CD14-positive monocyte (primary cell): ENCODE measurements at regions not wholly inside any gene's neighbourhood (a gene's known extent, or its start where the extent isn't known, plus 50 kb on each side); places are given as distances from the start of the nearest gene placed in this dataset.

Source experiments
- DNase-seq, 3 donors: peaks; one replicate each; pipeline ENCODE4 v3.0.0-alpha.2; 2011 to 2022
- H2AFZ ChIP-seq: 2 replicates; pipeline ENCODE4 v1.6.0; 2012; ENCODE audit warnings: mild to moderate bottlenecking, low read depth, low read length, inconsistent platforms; ENCODE audit not compliant: insufficient read depth, poor library complexity, severe bottlenecking
- H3K27ac ChIP-seq, 2 donors: 1 replicate in 1 of 2; 2 replicates in 1 of 2; pipeline ENCODE4 v1.5.1; 2012 to 2013; ENCODE audit warnings: low read length in 2 of 2, control low read depth in 1 of 2, inconsistent platforms in 1 of 2, low read depth in 1 of 2, mild to moderate bottlenecking in 1 of 2
- H3K27me3 ChIP-seq, 2 donors: one replicate each; pipeline versions ENCODE4 v1.6.0 to v1.6.1; 2011 to 2013; ENCODE audit warnings: low read length in 2 of 2; ENCODE audit not compliant: control insufficient read depth in 2 of 2, insufficient read depth in 2 of 2
- H3K36me3 ChIP-seq, 2 donors: replicated peaks in 1 of 2; 1 replicate in 1 of 2; 2 replicates in 1 of 2; pipeline versions ENCODE4 v1.5.1 to v1.6.1; 2012 to 2013; ENCODE audit warnings: low read length in 2 of 2, control low read depth in 1 of 2, inconsistent platforms in 1 of 2, mild to moderate bottlenecking in 1 of 2; ENCODE audit not compliant: insufficient read depth in 2 of 2, control insufficient read depth in 1 of 2
- H3K4me1 ChIP-seq, 2 donors: 1 replicate in 1 of 2; 2 replicates in 1 of 2; pipeline versions ENCODE4 v1.5.1 to v1.6.1; 2012 to 2013; ENCODE audit warnings: low read length in 2 of 2, control low read depth in 1 of 2, inconsistent platforms in 1 of 2, mild to moderate bottlenecking in 1 of 2, moderate library complexity in 1 of 2; ENCODE audit not compliant: insufficient read depth in 2 of 2, control insufficient read depth in 1 of 2
- H3K4me2 ChIP-seq: replicated peaks from 2 replicates; pipeline ENCODE3; 2012; ENCODE audit warnings: low read length, moderate library complexity, mild to moderate bottlenecking; ENCODE audit not compliant: poor library complexity, severe bottlenecking; ENCODE audit errors: extremely low read depth
- H3K4me3 ChIP-seq, 3 experiments: fragments of 200-600 bp in 1 of 3; sonication (generic) in 1 of 3; replicated peaks in 1 of 3; 1 replicate in 2 of 3; 2 replicates in 1 of 3; pipeline ENCODE4 v1.5.1; 2011 to 2013; ENCODE audit warnings: low read length in 3 of 3, mild to moderate bottlenecking in 3 of 3, control low read depth in 2 of 3, low read depth in 2 of 3, inconsistent platforms in 1 of 3, moderate library complexity in 1 of 3
- H3K79me2 ChIP-seq: 2 replicates; pipeline ENCODE4 v1.6.0; 2012; ENCODE audit warnings: mild to moderate bottlenecking, control low read depth, inconsistent platforms, low read length, moderate library complexity; ENCODE audit not compliant: insufficient read depth
- H3K9ac ChIP-seq: 2 replicates; pipeline ENCODE4 v1.6.0; 2017; ENCODE audit warnings: low read length, mild to moderate bottlenecking; ENCODE audit not compliant: insufficient read depth, poor library complexity, severe bottlenecking
- H3K9me3 ChIP-seq, 2 donors: replicated peaks in 1 of 2; 1 replicate in 1 of 2; 2 replicates in 1 of 2; pipeline versions ENCODE4 v1.5.1 to v1.6.1; 2012 to 2013; ENCODE audit warnings: low read length in 2 of 2, control low read depth in 1 of 2; ENCODE audit not compliant: control insufficient read depth in 1 of 2, insufficient read depth in 1 of 2
- H4K20me1 ChIP-seq: 2 replicates; pipeline ENCODE4 v1.6.0; 2012; ENCODE audit warnings: mild to moderate bottlenecking, low read length, control low read depth, moderate library complexity; ENCODE audit not compliant: insufficient read depth
- H3K27ac Mint-ChIP-seq, 7 donors: one replicate each; pipeline ENCODE4 v1.8.0; 2020; ENCODE audit warnings: mild to moderate bottlenecking in 7 of 7, mixed read lengths in 7 of 7, moderate library complexity in 6 of 7, inconsistent platforms in 2 of 7
- H3K27me3 Mint-ChIP-seq, 3 donors: one replicate each; pipeline ENCODE4 v1.8.0; 2021 to 2022; ENCODE audit warnings: low read depth in 3 of 3, mild to moderate bottlenecking in 3 of 3, mixed read lengths in 3 of 3, moderate library complexity in 3 of 3, inconsistent platforms in 1 of 3
- H3K36me3 Mint-ChIP-seq, 2 donors: one replicate each; pipeline ENCODE4 v1.8.0; 2020; ENCODE audit warnings: mixed read lengths in 2 of 2, inconsistent platforms in 1 of 2, mild to moderate bottlenecking in 1 of 2
- H3K4me1 Mint-ChIP-seq: one replicate; pipeline ENCODE4 v1.8.0; 2020; ENCODE audit warnings: mild to moderate bottlenecking, mixed read lengths
- H3K4me3 Mint-ChIP-seq, 2 donors: one replicate each; pipeline ENCODE4 v1.8.0; 2020; ENCODE audit warnings: mild to moderate bottlenecking in 2 of 2, mixed read lengths in 2 of 2, moderate library complexity in 1 of 2
- H3K9me3 Mint-ChIP-seq, 7 donors: one replicate each; pipeline ENCODE4 v1.8.0; 2020 to 2022; ENCODE audit warnings: mixed read lengths in 7 of 7, mild to moderate bottlenecking in 6 of 7, moderate library complexity in 6 of 7, inconsistent platforms in 2 of 7
- WGBS: methylation state at CpG from one replicate; pipeline ENCODE4 v1.1.5; 2013; ENCODE audit warnings: missing lambda C conversion rate; ENCODE audit not compliant: insufficient coverage; 5-methylcytosine and 5-hydroxymethylcytosine counted together
- intact Hi-C, 2 donors: fragments of 100-400 bp; cut with micrococcal nuclease; formaldehyde crosslinking; loops; one replicate each; pipeline versions ENCODE4 v1.15.0 to v1.15.1; 2023
- TF ChIP-seq, protein P1 (sequence below): fragments of 200-600 bp; IDR thresholded peaks from one replicate; pipeline ENCODE4 v1.8.0; 2022; ENCODE audit warnings: antibody characterized with exemption, mild to moderate bottlenecking

DNA sequence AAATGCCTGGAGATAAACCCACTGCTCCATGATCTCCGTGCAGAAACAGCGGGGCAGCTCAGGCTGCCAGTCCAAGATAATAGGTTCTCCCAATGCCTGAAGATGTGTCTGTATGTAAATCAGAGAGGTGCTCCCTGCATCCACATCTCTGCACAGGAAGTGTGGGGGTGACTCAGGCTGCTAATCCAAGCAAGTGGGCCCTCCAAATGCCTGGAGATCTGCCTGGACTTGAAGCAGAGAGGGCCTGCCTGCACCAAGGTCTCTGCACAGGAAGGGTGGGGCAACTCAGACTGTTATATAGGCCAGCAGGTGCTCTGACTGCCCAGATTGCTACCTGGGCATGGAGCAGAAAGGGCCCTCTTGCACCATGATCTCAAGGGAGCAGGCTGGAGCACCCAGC, 504.7 kb downstream of the LRFN5 start:
- H3K36me3 Mint-ChIP-seq = no peaks in the 10 kb centered on the region
- intact Hi-C loops = no loop called here
- no peak for DNase-seq
- 90% methylated on average over 2 of the region's 2 CpGs for WGBS
- no peaks in the 10 kb centered on the region for H3K4me1 ChIP-seq
- no peak overlapping the region for H3K4me2 ChIP-seq
- no peak overlapping the region for H3K4me3 ChIP-seq
- no peaks in the 10 kb centered on the region for H3K79me2 ChIP-seq
- H3K27ac Mint-ChIP-seq = no peak overlapping the region
- peaks cover 0 to 20% (median 3%) of the 10 kb centered on the region in 7 donors for H3K9me3 Mint-ChIP-seq
- no peak overlapping the region for H2AFZ ChIP-seq
- H3K27ac ChIP-seq = no peak overlapping the region
- H4K20me1 ChIP-seq = no peaks in the 10 kb centered on the region
- H3K27me3 Mint-ChIP-seq = no peaks in the 10 kb centered on the region
- H3K27me3 ChIP-seq = no peaks in the 10 kb centered on the region
- H3K4me3 Mint-ChIP-seq = no peak overlapping the region
- no peak overlapping the region for H3K9ac ChIP-seq
- no peaks in the 10 kb centered on the region for H3K36me3 ChIP-seq
- TF ChIP-seq, protein P1, sequence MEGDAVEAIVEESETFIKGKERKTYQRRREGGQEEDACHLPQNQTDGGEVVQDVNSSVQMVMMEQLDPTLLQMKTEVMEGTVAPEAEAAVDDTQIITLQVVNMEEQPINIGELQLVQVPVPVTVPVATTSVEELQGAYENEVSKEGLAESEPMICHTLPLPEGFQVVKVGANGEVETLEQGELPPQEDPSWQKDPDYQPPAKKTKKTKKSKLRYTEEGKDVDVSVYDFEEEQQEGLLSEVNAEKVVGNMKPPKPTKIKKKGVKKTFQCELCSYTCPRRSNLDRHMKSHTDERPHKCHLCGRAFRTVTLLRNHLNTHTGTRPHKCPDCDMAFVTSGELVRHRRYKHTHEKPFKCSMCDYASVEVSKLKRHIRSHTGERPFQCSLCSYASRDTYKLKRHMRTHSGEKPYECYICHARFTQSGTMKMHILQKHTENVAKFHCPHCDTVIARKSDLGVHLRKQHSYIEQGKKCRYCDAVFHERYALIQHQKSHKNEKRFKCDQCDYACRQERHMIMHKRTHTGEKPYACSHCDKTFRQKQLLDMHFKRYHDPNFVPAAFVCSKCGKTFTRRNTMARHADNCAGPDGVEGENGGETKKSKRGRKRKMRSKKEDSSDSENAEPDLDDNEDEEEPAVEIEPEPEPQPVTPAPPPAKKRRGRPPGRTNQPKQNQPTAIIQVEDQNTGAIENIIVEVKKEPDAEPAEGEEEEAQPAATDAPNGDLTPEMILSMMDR = no peak
- peaks cover 2 to 7% of the 10 kb centered on the region in 2 donors for H3K9me3 ChIP-seq
- H3K4me1 Mint-ChIP-seq = no peaks in the 10 kb centered on the region

DNA sequence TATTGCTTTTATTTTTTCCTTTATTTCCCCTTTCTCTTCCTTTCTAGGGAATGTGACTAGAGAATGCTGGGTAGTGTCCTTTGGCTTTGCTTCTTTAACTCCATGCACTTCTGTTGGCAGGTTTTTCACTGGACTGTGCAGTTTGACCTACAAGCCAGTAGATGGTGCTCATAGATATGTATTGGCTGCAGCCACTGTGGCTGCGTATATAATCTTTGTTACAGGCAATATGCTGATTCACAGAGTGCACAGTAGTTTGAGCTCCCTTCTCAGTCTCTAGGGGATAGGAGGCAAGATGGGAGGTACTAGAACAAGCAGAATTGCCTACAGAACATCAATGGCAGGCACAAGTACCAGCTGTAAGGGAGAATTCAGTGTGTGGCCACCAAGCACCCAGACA, 503.5 kb downstream of the LRFN5 start:
- H3K4me3 Mint-ChIP-seq = no peak overlapping the region
- no CpG with 5 or more reads among the region's 1 CpG for WGBS

More for the DNA sequence above, 503.5 kb downstream of the LRFN5 start:
- peaks cover 2 to 7% of the 10 kb centered on the region in 2 donors for H3K9me3 ChIP-seq
- no peak overlapping the region for H3K4me2 ChIP-seq
- no peaks in the 10 kb centered on the region for H3K79me2 ChIP-seq
- H3K36me3 ChIP-seq = no peaks in the 10 kb centered on the region
- intact Hi-C loops = no loop called here
- no peaks in the 10 kb centered on the region for H3K27me3 Mint-ChIP-seq
- no peaks in the 10 kb centered on the region for H3K4me1 Mint-ChIP-seq
- H3K36me3 Mint-ChIP-seq = no peaks in the 10 kb centered on the region
- no peak for DNase-seq
- H3K27me3 ChIP-seq = no peaks in the 10 kb centered on the region
- no peaks in the 10 kb centered on the region for H3K4me1 ChIP-seq
- no peak overlapping the region for H3K27ac Mint-ChIP-seq
- TF ChIP-seq, protein P1 = no peak
- no peak overlapping the region for H3K9ac ChIP-seq
- H4K20me1 ChIP-seq = no peaks in the 10 kb centered on the region
- H3K27ac ChIP-seq = no peak overlapping the region
- peaks cover 0 to 20% (median 3%) of the 10 kb centered on the region in 7 donors for H3K9me3 Mint-ChIP-seq
- H3K4me3 ChIP-seq = no peak overlapping the region
- no peak overlapping the region for H2AFZ ChIP-seq
